ENCODE measurements at regions not wholly inside any gene's neighbourhood (a gene's known extent, or its start where the extent isn't known, plus 50 kb on each side); places are given as distances from the start of the nearest gene placed in this dataset.

GRCh38 chr13:105567951-105568525, 967.4 kb downstream of the EFNB2 start:
- no peak overlapping the region for H3K9ac ChIP-seq
- H3K79me2 ChIP-seq (ENCODE audit: insufficient read depth, low read depth) = no peaks in the 10 kb centered on the region
- H3K27ac ChIP-seq = no peak overlapping the region
- H3K4me2 ChIP-seq = no peak overlapping the region
- TF ChIP-seq, protein P1, sequence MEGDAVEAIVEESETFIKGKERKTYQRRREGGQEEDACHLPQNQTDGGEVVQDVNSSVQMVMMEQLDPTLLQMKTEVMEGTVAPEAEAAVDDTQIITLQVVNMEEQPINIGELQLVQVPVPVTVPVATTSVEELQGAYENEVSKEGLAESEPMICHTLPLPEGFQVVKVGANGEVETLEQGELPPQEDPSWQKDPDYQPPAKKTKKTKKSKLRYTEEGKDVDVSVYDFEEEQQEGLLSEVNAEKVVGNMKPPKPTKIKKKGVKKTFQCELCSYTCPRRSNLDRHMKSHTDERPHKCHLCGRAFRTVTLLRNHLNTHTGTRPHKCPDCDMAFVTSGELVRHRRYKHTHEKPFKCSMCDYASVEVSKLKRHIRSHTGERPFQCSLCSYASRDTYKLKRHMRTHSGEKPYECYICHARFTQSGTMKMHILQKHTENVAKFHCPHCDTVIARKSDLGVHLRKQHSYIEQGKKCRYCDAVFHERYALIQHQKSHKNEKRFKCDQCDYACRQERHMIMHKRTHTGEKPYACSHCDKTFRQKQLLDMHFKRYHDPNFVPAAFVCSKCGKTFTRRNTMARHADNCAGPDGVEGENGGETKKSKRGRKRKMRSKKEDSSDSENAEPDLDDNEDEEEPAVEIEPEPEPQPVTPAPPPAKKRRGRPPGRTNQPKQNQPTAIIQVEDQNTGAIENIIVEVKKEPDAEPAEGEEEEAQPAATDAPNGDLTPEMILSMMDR (conservative IDR thresholded peaks at IDR 0.05; ENCODE audit: low read depth, low read length) = no peak
- no peaks in the 10 kb centered on the region for H3K4me1 ChIP-seq (ENCODE audit: low read depth, poor library complexity, severe bottlenecking)
- H3K4me3 ChIP-seq (IDR thresholded peaks at IDR 0.05; ENCODE audit: insufficient read depth, low read depth, low read length) = no peak overlapping the region
- no peaks in the 10 kb centered on the region for H4K20me1 ChIP-seq (ENCODE audit: insufficient read depth)
- H2AFZ ChIP-seq (ENCODE audit: low read depth) = no peak overlapping the region
- H3K27me3 ChIP-seq (ENCODE audit: insufficient read depth, low read depth) = no peaks in the 10 kb centered on the region
- no peaks in the 10 kb centered on the region for H3K36me3 ChIP-seq (ENCODE audit: insufficient read depth)

- TF ChIP-seq, protein P1 (conservative IDR thresholded peaks at IDR 0.05; ENCODE audit: low read depth, low read length) = no peak
- Histone ChIP-seq H3K27me3 (ENCODE audit: insufficient read depth, low read depth) (no peaks in the 10 kb centered on the region), H3K4me3 (IDR thresholded peaks at IDR 0.05; ENCODE audit: insufficient read depth, low read depth, low read length) (no peak overlapping the region), H3K4me2 (no peak overlapping the region), H3K79me2 (ENCODE audit: insufficient read depth, low read depth) (no peaks in the 10 kb centered on the region), H3K4me1 (ENCODE audit: low read depth, poor library complexity, severe bottlenecking) (no peaks in the 10 kb centered on the region), H3K27ac (no peak overlapping the region), H2AFZ (ENCODE audit: low read depth) (no peak overlapping the region), H3K36me3 (ENCODE audit: insufficient read depth) (no peaks in the 10 kb centered on the region), H3K9ac (no peak overlapping the region), H4K20me1 (ENCODE audit: insufficient read depth) (no peaks in the 10 kb centered on the region)
Observed at GRCh38 chr13:105565136-105565727, 970.2 kb downstream of the EFNB2 start.

- H3K4me2 ChIP-seq = no peak overlapping the region
- H3K27me3 ChIP-seq (ENCODE audit: insufficient read depth, low read depth) = no peaks in the 10 kb centered on the region
- H3K9ac ChIP-seq = no peak overlapping the region
- TF ChIP-seq, protein P1 (conservative IDR thresholded peaks at IDR 0.05; ENCODE audit: low read depth, low read length) = no peak
- H2AFZ ChIP-seq (ENCODE audit: low read depth) = no peak overlapping the region
- no peak overlapping the region for H3K4me3 ChIP-seq (IDR thresholded peaks at IDR 0.05; ENCODE audit: insufficient read depth, low read depth, low read length)
- no peaks in the 10 kb centered on the region for H3K79me2 ChIP-seq (ENCODE audit: insufficient read depth, low read depth)
- H3K4me1 ChIP-seq (ENCODE audit: low read depth, poor library complexity, severe bottlenecking) = no peaks in the 10 kb centered on the region
- H3K36me3 ChIP-seq (ENCODE audit: insufficient read depth) = no peaks in the 10 kb centered on the region
- no peaks in the 10 kb centered on the region for H4K20me1 ChIP-seq (ENCODE audit: insufficient read depth)
- no peak overlapping the region for H3K27ac ChIP-seq
Observed at GRCh38 chr13:105552078-105552477, 983.4 kb downstream of the EFNB2 start.

DNA sequence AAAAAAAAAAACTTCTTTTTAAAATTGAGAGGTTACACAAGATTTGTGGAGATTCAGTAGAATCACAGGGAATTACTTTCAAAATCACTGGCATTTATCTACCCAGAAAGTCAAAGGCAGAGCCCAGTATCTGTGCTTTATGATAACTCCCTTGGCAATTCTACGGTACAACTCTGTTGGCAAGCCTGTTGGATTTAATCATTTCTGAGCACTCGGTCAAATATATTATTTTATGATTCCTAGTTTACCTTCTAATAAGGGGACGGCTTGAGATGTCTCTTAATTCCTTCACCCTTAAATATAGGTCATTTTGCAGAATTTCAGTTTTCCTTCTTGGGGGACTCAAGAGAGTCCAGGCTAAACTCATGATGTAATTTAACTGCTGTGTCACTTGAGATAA, 987.6 kb downstream of the EFNB2 start:
- H3K36me3 ChIP-seq (ENCODE audit: insufficient read depth) = no peaks in the 10 kb centered on the region

More for the DNA sequence above, 987.6 kb downstream of the EFNB2 start:
- Histone ChIP-seq H3K9ac (no peak overlapping the region), H3K27me3 (ENCODE audit: insufficient read depth, low read depth) (no peaks in the 10 kb centered on the region), H2AFZ (ENCODE audit: low read depth) (no peak overlapping the region), H3K4me1 (ENCODE audit: low read depth, poor library complexity, severe bottlenecking) (no peaks in the 10 kb centered on the region), H3K4me2 (no peak overlapping the region), H3K79me2 (ENCODE audit: insufficient read depth, low read depth) (no peaks in the 10 kb centered on the region), H4K20me1 (ENCODE audit: insufficient read depth) (no peaks in the 10 kb centered on the region), H3K27ac (no peak overlapping the region), H3K4me3 (IDR thresholded peaks at IDR 0.05; ENCODE audit: insufficient read depth, low read depth, low read length) (no peak overlapping the region)
- TF ChIP-seq, protein P1 (conservative IDR thresholded peaks at IDR 0.05; ENCODE audit: low read depth, low read length) = no peak

Measured in KMS-11 (cell line).